DMS153 (cell line): ENCODE measurements at regions not wholly inside any gene's neighbourhood (a gene's known extent, or its start where the extent isn't known, plus 50 kb on each side); places are given as distances from the start of the nearest gene placed in this dataset.
A peak's percentile ranks its signal among the peaks of the same experiment; 100 is the strongest.
"Not testable (repeated sequence)": the region's sequence is repeated elsewhere in the genome, so short reads cannot be mapped to it uniquely, and the experiment has no call there.

Experiments used
- DNase-seq: peaks from one replicate; lab custom pipeline; 2025; lab: John Stamatoyannopoulos, UW

DNA sequence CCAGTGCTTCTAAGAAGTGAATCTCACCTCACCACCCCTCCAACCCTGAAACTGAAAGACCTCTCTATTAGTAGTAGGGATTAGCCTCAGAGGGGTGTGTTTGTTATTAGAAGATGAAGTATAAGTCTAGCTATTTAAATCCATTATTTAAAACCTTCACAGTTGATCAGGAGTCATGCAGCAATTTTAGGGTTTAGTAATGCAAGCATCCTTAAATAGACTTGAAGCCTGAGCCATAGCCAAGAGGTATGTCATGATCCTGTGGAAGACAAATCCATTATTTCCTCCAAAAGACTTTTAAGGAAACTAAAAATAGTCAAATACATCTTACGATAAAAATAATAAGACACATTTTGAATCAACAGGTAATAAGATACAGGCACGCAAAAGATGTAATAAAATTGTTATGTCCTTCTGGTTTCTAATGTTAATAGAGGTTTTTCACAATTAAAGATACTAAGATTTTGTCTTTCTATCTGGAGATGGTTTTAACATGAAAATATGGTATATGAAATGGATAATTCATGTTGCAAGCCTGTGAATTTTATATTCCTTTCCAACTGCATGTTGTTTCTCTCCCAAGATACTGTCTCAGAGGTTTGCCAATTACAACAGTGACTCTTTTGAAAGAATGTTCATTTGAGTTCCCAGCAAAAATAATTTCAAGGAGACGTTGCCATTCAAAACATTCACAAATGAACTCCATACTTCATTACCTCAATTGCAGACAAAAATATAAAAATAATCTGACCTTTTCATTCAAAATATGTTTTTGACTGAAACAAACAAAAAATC, 68.0 kb downstream of the LUZP4 start:
- DNase-seq: no peak

DNA sequence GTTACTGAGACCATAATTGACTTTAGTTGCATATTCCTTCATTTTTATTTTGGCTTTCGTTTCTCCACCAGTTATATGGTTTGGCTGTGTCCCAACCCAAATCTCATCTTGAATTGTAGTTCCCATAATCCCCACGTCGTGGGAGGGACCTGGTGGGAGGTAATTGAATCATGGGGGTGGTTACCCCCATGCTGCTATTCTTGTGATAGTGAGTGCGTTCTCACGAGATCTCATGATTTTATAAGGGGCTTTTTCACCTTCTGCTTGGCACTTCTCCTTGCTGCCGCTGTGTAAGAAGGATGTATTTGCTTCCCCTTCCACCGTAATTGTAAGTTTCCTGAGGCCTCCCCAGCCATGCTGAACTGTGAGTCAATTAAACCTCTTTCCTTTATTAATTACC, 70.0 kb downstream of the LUZP4 start:
- not testable (repeated sequence) for DNase-seq

DNA sequence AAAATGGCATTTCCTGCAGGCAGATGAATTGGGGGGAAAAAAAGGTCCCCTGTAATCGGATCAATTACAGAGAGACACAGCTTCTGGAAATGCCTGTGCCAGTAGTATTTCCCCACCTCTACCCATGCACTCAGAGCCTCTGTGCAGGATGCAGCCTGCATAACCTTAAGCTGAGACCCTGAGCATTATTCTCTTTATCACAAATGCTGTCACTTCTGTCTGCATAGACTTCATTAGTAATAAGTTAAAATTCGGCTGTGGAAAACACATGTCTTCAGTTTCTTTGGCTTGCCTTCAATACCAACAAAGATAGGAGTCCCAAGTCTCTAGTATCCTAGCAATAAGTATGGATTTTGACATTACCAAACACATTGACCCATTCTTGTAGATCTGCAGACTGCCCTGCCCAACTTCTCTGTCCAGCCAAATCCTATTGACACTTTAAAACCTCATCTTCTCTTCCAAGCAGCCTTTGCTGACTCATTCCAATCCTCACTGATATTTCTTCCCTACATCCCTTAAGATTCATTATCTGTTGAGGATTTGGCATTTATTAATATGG, 70.8 kb downstream of the LUZP4 start:
- no peak for DNase-seq

DNA sequence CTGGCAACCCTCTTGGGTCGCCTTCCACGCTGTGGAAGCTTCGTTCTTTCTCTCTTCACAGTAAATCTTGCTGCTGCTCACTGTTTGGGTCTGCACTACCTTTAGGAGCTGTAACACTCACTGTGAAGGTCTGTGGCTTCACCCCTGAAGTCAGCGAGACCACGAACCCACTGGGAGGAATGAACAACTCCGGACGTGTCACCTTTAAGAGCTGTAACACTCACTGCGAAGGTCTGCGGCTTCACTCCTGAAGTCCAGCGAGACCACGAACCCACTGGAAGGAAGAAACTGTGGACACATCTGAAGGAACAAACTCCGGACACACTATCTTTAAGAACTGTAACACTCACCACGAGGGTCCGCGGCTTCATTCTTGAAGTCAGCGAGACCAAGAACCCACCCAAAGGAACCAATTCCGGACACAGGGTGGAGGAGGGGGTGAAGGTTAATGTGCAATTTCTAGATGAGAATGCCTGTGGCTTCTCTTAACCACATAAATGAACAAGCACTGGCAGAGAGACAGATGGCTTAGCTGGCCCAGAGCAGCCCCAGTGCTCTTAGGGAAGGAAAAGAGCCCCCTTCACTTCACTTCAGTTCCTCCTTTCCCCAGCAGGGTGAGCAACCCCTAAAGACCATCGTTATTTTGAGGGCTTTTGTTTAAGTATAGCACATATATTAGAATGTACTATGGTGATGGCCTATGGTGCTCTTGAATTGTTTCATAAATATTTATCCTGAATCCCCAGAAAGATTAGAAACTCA, 73.0 kb downstream of the LUZP4 start:
- no peak for DNase-seq

DNA sequence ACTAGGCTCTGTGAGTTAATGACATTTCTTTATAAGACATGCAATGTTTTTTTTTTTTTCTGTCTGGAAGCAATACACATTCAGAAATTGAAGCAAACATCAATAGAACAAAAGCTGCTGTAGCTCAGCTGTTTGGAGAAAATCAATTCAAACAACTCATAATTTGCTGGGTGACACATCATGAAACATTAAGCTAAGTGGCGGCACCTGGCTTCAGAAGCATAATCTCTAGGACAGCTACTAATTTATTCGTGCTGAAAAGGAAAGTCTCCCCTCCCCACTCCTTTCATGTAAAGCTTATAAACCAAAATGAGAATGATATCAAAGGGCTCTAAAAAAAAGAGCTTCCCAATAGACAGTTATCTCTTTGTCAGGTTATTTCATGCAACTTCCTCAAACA, 73.9 kb downstream of the LUZP4 start:
- DNase-seq: no peak

DNA sequence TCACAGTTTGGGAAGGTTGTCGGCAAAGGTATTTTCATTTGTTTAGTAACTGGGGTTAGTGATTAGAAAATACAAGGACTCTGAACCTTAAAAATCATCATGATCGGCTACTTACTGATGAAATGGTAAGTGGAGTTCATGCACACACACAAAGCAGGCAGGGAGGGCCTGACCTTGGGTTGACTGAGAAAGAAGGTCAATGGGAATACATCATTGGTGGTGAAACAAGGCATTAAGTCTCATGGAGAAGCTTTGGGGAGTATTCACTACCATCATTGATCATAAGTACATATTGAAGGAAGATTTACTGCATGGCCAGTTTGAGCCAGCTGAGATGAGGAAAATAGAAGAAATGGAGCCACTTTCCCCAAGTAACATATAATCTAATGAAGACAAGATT, 74.4 kb downstream of the LUZP4 start:
- DNase-seq: no peak

DNA sequence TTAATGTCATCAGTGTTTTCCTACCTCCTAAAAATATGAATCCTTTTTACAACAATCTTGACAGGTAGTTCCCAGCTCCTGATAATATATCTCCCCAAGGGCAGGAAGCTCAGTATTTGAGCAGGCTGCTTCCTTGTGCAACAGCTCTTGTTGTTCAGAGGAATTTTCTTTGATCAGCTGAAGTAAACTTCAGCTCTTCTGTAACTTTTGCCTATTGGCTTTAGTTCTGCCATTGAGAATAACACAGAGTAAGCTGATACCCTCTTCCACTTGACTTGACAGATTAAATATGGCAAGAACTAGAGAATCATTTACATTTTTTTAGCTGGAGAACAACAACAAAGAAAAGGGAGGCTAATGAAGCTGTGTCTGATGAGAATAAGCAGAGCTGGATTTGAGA, 75.2 kb downstream of the LUZP4 start:
- DNase-seq: no peak

DNA sequence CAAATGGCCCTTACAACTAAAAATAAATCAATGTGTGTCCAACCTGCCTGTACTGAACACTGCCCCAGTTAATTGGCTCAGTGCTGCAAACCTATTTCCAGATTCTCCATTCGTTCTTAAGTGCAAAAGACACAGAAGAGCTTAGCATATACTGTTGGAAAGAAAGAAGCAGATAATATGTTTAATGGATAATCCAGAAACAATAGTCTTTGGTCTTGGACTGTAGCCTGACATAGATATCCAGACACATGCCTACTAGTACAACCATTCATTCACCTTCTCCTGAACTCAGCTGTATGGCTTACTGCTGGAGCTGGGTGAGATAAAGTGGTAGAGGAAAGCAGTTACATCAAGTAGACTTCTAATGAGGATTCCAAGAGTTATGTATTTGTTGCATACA, 77.0 kb downstream of the LUZP4 start:
- no peak for DNase-seq

DNA sequence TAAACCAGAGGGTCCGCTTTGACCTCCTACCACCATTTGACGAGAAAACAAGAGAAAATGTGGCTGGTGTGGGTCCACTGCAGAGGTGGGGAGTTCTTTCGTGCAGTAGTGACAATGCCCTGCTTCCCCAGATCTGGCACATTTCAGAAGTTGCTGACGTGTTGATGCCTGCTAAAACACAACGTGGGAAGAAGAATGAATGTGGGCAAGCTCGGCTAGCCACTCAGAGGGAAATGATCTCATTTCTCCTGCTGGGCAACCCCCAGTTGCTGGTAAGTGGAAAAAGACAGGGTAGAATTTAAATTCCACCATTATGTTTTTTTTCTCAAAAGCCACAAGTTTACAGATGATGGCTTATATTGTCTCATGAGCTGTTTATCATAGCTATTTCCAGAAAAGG, 77.9 kb downstream of the LUZP4 start:
- no peak for DNase-seq

DNA sequence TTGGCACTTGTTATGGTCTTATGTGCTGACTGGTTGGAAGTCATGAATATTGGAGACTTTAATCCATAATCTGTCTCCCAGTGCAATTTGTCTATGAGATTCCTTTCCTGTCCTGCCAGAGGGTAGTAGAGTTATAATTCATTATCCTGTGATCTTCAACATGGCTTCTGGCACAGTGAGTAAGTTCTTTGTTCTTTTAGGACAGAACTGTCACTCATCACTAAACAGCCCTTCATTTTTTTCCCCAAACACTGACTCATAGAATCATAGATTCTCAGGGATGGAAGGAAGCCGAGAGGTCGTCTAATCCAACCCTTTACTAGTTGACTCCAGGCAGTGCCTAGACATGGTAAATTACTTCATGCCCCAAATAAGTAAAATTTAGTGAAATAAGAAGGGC, 78.4 kb downstream of the LUZP4 start:
- no peak for DNase-seq

DNA sequence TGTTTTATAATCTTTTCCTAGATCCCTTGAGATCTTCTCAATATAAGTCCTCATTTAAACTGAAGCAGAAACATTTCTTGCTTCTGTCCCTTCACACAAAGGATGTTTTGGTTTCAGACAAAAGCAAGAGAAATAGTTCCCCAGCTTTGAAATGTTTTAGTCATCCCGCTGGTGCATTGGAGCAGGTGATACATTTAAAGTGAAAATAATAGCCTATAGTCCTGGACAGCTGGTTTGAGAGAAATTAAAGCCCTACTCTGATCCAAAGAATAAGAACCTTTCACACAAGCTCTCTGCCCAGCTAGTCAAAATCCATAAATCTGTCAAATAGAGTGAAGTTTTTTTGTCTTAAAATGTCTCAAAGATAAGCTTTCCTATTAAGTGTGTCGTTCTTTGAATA, 79.4 kb downstream of the LUZP4 start:
- no peak for DNase-seq

DNA sequence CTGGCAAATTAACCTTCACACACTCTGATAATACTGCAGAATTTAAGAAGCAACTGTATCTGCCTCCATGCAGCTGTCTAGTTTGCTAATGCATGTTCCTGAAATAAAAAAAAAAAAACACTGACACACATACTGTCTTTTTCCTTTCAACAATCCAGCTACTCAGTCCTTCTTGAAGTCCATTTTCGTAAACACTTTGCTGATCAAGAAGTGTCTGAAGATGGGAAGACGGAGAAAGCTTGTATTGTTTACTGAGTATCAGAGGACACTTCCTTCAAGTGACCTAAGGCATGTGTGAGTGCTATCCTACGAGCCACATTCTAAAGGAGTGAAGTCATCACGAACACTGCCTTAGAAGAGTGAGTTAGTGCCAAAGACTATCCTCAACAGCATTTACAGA, 82.6 kb downstream of the LUZP4 start:
- DNase-seq: no peak

DNA sequence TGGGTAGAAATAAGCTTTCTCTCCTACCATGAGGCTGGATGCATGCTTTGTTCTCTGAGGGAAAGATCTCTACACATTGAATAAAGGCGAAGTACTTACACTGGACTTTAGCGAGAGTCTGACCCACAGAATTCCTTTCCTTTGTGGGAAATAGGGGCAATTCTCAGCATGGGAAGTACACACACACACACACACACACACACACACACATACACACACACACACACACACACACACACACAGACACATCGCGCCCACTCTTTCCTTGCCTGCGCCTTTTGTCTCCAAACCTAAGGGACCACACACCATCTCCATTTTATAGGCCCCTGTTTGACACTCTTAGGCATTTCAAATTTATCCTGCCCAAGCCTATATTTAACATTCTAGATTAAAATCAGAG, 83.8 kb downstream of the LUZP4 start:
- DNase-seq: no peak

DNA sequence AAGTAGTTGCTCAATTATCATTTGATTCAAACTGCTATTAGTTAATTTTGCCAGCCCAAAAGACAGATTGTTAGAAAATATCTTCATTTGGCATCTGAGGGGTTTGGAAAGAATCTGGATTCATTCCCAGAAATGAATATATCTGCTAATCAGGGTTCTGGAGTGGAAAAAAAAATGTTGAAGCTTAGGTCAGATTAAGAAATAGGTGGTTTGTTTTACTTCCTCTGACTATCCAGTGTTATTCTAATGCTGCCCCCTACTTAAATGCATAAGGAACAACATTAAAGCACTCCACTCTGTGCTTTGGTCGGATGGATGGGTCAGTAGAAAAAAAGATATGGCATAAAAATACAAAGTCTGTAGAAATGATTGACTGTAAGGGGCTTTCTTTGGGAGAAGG, 89.0 kb downstream of the LUZP4 start:
- no peak for DNase-seq

DNA sequence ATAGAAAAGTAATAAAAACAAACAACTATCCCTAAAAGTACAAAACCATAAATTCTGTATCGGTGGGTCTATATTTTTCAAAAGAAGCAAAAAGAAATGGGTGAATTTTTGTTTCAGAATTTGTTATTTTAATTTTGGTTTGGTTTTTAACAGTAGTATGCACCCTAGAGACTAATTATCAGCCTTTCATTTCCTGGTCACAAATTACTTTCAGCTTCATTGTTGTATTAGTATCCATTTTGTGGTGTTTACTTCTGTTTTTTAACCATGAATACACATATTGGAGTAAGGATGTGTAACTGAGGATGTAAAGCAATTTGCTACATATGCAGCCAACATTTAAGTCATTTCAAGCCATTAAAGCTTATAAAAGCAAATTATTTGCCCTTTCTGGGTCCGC, 97.8 kb downstream of the LUZP4 start:
- DNase-seq: no peak

DNA sequence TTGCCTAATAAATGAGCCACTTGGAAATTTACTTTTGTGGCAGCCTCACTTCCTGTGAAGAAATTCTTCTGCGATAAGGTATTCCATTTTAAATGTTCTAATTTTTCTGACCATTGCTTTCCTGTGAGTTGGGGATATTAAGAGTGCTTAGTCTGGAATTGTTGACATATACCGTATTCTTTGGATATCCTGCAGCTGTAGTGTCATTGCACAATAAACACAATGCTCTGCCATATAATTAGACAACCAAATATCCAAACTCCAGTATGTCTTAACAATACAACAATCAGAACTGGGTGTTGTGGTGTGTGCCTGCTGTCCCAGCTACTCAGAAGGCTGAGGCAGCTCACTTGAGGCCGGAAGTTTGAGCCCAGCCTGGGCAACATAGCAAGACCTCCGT, 99.4 kb downstream of the LUZP4 start:
- DNase-seq: no peak

DNA sequence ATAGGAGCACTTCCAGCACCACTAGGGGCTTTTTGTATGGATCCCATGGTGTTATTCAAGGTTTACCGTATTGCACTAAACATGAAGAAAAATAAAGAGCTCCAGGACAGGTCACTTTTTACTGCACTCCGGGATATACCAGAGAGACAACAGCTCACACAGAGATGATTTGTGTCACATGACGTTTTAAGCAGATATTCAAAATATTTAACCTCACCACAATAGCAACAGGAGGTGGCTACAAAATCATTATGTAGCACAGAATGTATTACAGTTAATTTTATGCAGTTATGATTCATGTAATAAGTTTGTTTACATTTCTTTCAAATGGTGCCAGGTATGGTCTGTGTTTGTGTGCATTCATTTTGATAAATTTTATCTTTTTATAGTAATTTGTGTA, 100.6 kb downstream of the LUZP4 start:
- DNase-seq: no peak

DNA sequence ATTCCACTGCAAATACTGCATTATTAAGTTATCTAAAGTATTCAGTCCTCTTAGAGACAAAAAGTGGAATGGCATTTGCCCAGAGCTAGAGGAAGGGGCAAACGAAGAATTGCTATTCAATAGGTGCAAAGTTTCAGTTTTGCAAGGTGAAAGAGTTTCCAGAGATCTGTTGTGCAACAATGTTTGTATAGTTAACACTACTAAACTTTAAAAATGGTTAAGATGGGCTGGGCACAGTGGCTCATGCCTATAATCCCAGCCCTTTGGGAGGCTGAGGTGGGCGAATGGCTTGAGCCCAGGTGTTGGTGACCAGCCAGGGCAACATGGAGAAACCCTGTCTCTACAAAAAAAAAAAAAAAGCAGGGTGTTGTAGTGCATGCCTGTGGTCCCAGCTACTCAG, 102.5 kb downstream of the LUZP4 start:
- DNase-seq: no peak

DNA sequence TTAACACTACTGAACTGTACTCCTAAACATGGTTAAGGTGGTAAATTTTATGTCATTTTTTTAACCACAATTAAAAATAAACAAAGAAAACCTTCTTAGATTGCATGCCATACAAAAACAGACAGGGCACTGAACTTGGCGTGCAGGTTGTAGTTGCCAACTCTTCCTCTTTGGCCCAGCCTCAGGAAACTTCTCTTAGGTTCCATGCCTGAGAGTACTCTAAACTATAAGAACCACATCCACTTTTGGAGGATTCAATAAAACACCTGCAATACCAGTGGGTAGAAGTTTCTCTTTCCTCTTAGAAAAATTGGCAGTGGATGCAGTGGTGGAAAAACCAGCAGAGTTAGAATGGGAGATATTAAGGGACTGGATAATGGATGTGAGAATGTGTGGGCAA, 103.4 kb downstream of the LUZP4 start:
- DNase-seq: no peak

DNA sequence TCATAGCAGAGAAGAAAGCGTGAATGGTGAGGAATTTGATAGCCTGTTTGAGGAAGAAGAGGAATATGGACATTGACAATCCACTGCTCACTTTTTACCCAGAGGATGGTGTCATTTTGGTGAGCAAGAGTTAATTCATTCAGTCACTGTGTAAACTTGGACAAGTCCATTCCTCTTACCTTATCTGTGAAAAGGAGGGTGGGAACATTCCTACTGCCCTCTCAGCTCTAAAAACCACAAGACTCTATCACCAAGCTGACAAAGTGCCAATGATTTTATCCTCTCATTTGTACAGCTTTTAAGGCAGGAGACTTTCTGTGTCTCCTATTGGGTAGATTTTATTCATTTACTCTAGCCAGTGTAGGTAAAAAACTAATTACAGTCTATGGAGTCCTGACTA, 103.8 kb downstream of the LUZP4 start:
- DNase-seq: no peak

DNA sequence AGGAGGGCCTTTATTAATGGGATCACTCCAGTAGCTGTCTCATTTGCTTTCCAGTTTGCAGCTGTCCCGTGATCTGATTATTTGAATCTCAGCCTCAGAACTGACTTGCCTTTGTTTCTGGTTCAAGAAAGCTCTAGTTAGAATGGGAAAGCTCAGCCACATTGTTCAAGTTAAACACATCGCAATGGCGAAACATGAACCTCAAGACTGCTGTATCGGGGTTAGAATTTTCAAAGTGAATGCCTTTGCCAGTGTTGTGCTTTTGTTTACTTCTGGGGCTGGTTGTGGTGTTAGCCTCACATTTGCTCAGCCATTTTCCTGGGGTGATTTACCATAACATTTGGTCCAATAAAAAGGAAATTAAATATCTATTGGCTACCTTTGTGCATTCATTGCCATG, 105.3 kb downstream of the LUZP4 start:
- not testable (repeated sequence) for DNase-seq

DNA sequence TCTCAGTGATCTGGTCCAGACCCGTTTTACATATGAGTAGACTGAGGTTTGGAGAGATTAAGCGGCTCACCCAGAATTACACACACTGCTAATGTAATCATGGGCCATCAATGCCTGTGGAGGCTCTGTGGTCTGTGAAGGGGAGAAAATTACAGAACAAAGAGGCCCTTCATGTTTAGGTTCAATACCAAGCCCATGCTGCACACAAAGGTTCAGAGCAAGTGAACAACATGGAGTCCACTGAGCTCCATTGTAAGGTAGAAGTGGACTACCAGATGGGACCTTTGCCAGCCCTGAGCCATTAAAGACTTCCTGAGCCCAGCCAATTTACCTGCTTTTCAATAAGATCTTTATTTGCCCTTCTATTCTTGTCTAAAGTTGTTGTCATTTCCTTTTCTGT, 109.8 kb downstream of the LUZP4 start:
- DNase-seq: peak; percentile 6

DNA sequence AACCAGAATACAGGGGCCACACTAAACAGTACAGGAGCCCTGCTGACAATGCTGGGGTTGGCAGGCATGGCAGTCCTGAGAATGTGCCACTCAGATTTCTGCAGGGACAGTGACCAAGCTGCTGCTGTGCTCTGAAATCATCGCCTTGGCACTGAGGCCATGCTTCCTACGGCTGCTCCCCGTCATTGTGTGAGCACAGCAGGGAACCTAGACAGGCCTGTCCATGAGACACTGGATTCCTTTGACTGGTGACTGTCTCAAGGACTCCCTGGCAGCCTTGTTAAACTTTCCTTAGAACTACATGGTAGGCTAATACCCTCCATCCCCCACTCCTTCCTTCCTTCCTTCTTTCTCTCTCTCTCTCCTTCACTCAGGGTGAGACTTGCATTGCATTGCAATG, 111.4 kb downstream of the LUZP4 start:
- DNase-seq: no peak
